ENCODE measurements at regions not wholly inside any gene's neighbourhood (a gene's known extent, or its start where the extent isn't known, plus 50 kb on each side); places are given as distances from the start of the nearest gene placed in this dataset.

DNA sequence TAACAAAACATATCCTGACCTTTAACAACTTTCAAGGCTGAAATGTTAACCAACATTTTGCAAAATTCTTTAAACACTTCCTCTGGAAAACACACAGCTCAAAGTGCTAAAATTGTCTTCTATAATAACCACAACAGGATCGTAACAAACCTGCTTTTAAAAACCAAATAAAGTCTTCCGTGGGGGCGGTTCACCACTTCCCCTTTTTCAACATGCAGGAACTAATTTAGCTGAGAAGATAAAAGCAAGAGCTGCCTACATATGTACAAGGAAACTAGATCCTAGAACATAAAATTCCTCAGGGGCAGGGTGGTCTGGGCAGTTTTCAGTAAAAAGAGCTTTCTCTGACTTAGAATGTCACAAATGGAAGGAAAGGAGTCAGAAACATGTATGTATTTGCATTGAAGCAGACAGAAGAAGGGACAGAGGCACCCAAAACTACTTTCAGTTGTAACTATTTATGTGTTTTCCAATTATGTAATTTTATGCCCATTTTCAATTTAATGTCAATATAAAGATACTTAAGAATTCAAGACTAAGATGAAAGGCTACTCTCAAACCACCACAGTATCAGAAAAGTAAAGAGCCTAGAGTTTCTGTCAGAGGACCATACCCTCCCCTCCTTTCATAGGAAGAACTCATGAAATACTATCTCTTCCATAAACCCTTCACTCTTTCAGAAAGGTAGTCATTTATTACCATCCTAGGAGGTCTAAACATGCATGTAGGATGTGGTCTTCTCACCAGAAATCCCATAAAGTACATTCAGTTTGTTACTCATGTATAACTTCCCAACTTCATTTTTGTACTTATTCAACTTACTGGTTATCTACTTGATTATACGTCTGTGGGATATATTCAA lies 185.9 kb upstream of the RASA1 start:
- TF ChIP-seq EZH2 (IDR thresholded peaks at IDR 0.05; ENCODE audit: borderline replicate concordance, insufficient read depth, low read length, poor library complexity, severe bottlenecking) (no peak), RAD21 (conservative IDR thresholded peaks at IDR 0.05) (no peak), MXI1 (conservative IDR thresholded peaks at IDR 0.05; ENCODE audit: poor library complexity, severe bottlenecking) (no peak), EP300 (conservative IDR thresholded peaks at IDR 0.05; ENCODE audit: poor library complexity, severe bottlenecking) (no peak), SMC3 (conservative IDR thresholded peaks at IDR 0.05; ENCODE audit: poor library complexity) (no peak), TAF1 (IDR thresholded peaks at IDR 0.05; ENCODE audit: low read depth) (no peak), POLR2AphosphoS5 (IDR thresholded peaks at IDR 0.05) (no peak)
- TF ChIP-seq, protein P1, sequence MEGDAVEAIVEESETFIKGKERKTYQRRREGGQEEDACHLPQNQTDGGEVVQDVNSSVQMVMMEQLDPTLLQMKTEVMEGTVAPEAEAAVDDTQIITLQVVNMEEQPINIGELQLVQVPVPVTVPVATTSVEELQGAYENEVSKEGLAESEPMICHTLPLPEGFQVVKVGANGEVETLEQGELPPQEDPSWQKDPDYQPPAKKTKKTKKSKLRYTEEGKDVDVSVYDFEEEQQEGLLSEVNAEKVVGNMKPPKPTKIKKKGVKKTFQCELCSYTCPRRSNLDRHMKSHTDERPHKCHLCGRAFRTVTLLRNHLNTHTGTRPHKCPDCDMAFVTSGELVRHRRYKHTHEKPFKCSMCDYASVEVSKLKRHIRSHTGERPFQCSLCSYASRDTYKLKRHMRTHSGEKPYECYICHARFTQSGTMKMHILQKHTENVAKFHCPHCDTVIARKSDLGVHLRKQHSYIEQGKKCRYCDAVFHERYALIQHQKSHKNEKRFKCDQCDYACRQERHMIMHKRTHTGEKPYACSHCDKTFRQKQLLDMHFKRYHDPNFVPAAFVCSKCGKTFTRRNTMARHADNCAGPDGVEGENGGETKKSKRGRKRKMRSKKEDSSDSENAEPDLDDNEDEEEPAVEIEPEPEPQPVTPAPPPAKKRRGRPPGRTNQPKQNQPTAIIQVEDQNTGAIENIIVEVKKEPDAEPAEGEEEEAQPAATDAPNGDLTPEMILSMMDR (IDR thresholded peaks at IDR 0.05; ENCODE audit: poor library complexity, severe bottlenecking), result no peak
- TF ChIP-seq, protein P2, sequence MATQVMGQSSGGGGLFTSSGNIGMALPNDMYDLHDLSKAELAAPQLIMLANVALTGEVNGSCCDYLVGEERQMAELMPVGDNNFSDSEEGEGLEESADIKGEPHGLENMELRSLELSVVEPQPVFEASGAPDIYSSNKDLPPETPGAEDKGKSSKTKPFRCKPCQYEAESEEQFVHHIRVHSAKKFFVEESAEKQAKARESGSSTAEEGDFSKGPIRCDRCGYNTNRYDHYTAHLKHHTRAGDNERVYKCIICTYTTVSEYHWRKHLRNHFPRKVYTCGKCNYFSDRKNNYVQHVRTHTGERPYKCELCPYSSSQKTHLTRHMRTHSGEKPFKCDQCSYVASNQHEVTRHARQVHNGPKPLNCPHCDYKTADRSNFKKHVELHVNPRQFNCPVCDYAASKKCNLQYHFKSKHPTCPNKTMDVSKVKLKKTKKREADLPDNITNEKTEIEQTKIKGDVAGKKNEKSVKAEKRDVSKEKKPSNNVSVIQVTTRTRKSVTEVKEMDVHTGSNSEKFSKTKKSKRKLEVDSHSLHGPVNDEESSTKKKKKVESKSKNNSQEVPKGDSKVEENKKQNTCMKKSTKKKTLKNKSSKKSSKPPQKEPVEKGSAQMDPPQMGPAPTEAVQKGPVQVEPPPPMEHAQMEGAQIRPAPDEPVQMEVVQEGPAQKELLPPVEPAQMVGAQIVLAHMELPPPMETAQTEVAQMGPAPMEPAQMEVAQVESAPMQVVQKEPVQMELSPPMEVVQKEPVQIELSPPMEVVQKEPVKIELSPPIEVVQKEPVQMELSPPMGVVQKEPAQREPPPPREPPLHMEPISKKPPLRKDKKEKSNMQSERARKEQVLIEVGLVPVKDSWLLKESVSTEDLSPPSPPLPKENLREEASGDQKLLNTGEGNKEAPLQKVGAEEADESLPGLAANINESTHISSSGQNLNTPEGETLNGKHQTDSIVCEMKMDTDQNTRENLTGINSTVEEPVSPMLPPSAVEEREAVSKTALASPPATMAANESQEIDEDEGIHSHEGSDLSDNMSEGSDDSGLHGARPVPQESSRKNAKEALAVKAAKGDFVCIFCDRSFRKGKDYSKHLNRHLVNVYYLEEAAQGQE (IDR thresholded peaks at IDR 0.05; ENCODE audit: borderline replicate concordance), result no peak
- H3K9me2 ChIP-seq (ENCODE audit: insufficient read depth, low read length), result no peaks in the 10 kb centered on the region
- H3K36me3 ChIP-seq (ENCODE audit: insufficient read depth, low read length), result no peaks in the 10 kb centered on the region
- H3K9me3 ChIP-seq (ENCODE audit: low read length), result no peaks in the 10 kb centered on the region
- H3K79me2 ChIP-seq (replicated peaks; ENCODE audit: insufficient read depth, low read length), result no peaks in the 10 kb centered on the region
- H3F3A ChIP-seq (ENCODE audit: insufficient read depth, low read length, poor library complexity, severe bottlenecking), result no peaks in the 10 kb centered on the region
- H3K27ac ChIP-seq (ENCODE audit: low read length), result no peak overlapping the region
- no peak overlapping the region for H3K4me2 ChIP-seq (ENCODE audit: low read length)
- no peaks in the 10 kb centered on the region for H3K27me3 ChIP-seq (ENCODE audit: insufficient read depth, low read depth, low read length)
- H3K4me3 ChIP-seq (ENCODE audit: low read length), result no peak overlapping the region
- H3K9ac ChIP-seq (ENCODE audit: low read length), result no peak overlapping the region
- no peak overlapping the region for H2AFZ ChIP-seq (ENCODE audit: low read depth, low read length)
- H4K20me1 ChIP-seq (ENCODE audit: insufficient read depth), result no peaks in the 10 kb centered on the region

DNA sequence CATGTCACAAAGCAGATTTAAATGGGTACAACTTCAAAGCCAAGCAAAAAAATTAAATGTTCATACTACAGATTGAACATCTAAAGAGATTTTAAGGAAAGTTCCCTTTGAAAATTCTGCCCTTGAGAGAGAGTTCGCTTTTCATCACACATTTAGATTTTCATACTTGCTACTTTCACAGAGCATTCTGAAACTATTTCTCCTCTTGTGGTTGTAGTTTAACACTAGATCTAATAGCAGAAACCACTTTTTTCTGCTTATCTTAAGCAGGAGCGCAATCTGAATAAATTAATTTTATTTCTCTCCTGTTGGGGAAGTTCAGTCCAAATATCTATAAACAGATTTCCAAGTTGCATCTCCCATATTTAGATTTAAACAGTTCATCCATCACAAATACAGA lies 173.3 kb upstream of the RASA1 start:
- Histone ChIP-seq H3F3A (ENCODE audit: insufficient read depth, low read length, poor library complexity, severe bottlenecking) (no peaks in the 10 kb centered on the region), H3K27ac (ENCODE audit: low read length) (no peak overlapping the region), H3K36me3 (ENCODE audit: insufficient read depth, low read length) (no peaks in the 10 kb centered on the region), H3K79me2 (replicated peaks; ENCODE audit: insufficient read depth, low read length) (no peaks in the 10 kb centered on the region), H3K4me2 (ENCODE audit: low read length) (no peak overlapping the region), H3K9me2 (ENCODE audit: insufficient read depth, low read length) (no peaks in the 10 kb centered on the region), H3K4me3 (ENCODE audit: low read length) (no peak overlapping the region), H4K20me1 (ENCODE audit: insufficient read depth) (no peaks in the 10 kb centered on the region), H3K27me3 (ENCODE audit: insufficient read depth, low read depth, low read length) (no peaks in the 10 kb centered on the region), H3K9ac (ENCODE audit: low read length) (no peak overlapping the region), H2AFZ (ENCODE audit: low read depth, low read length) (no peak overlapping the region), H3K9me3 (ENCODE audit: low read length) (no peaks in the 10 kb centered on the region)
- TF ChIP-seq, protein P2 (IDR thresholded peaks at IDR 0.05; ENCODE audit: borderline replicate concordance), result no peak
- TF ChIP-seq SMC3 (conservative IDR thresholded peaks at IDR 0.05; ENCODE audit: poor library complexity) (no peak), MXI1 (conservative IDR thresholded peaks at IDR 0.05; ENCODE audit: poor library complexity, severe bottlenecking) (no peak), TAF1 (IDR thresholded peaks at IDR 0.05; ENCODE audit: low read depth) (no peak), RAD21 (conservative IDR thresholded peaks at IDR 0.05) (no peak), EP300 (conservative IDR thresholded peaks at IDR 0.05; ENCODE audit: poor library complexity, severe bottlenecking) (no peak), POLR2AphosphoS5 (IDR thresholded peaks at IDR 0.05) (no peak), EZH2 (IDR thresholded peaks at IDR 0.05; ENCODE audit: borderline replicate concordance, insufficient read depth, low read length, poor library complexity, severe bottlenecking) (no peak)
- TF ChIP-seq, protein P1 (IDR thresholded peaks at IDR 0.05; ENCODE audit: poor library complexity, severe bottlenecking), result no peak

Measured in neural cell (in vitro differentiated cells).